AML-193 (cell line): ENCODE measurements at regions not wholly inside any gene's neighbourhood (a gene's known extent, or its start where the extent isn't known, plus 50 kb on each side); places are given as distances from the start of the nearest gene placed in this dataset.
A peak's percentile ranks its signal among the peaks of the same experiment; 100 is the strongest.

Source experiments
- DNase-seq, 2 experiments: peaks; one replicate each; lab custom pipeline; 2025; lab: John Stamatoyannopoulos, UW

DNA sequence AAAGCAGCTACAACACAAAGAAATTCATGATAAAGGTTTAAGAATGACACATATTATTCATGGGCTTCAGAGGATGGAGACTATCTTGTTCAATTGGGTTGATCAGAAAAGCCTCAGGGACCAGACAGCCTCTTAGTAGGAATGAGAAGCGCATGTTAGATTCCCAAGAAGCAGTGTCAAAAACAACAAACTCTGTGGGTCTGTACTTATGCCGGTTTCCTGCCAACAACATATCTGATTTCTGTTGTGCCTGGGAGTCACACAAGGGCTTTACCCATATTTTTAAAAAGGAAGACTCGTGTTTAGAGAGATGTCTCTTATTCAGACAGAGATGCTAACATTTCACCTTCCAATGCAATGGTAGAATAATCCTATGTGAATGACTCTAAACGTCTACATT lies 2180.6 kb upstream of the CELF4 start:
- no peak for DNase-seq

DNA sequence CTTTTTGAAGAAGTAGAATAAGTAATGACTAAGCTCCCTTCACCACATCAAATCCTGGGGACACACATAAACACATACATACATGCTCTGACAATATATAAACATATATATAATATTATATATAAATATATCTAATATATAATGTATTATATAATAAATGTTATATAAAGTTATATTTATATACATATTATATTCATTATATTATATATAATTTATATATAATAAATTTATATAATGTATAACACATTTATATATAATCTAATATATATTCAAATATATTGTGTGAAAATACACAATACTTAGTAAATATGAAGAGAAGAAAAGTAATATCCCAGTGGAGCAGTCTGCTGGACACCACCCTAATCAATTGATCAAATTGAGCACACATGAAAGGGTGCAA lies 2177.9 kb upstream of the CELF4 start:
- DNase-seq, result no peak

DNA sequence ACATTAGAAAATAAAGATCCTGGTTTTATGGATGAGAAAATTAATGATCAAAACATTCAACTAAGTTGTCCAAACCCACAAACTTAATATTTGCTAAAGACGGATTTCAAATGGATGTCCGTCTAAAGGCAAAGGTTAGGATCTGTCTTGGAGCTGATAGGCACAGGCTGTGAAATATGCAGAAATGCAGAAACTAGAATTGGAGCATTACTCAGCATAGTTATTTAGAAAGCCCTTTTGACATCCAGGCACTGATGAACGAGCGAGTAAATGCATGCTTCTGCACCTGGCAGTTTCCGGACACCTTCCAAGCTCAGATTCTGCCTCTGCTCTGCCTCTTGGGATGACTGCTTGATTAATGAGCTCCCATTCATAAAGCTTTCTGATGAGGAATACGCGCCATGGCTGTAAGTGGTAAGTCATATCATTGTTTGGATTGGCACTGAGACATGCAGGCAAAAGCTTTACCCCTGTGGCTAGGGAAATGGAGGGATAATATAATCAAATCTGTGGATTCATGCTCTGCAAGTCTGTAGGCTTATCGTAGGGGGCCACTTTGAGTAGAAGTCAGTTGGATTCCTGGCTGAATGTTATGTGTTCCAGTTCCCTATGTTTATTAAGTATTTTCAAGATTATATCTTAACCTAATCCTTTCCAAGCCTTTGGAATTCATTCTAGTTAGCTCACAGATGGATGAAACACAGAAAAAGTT lies 2176.3 kb upstream of the CELF4 start:
- DNase-seq, result no peak

DNA sequence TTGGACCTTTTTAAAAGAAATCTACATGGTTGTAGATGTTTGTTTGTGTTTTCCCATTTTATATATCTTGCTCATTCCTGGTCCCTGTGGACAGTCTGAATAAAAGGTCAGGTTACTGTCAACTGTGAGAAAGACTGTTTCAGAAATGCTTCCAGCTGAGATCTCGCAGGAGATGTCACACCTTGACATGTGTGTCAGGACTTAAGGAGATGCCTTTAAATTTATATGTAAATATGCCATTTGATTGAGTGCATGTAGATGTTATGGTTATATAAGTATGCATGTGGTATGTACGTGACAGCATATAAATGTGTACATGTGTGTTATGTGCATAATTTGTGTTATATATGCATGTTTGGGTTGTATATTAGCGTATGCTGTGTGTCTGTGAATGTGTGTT lies 2172.3 kb upstream of the CELF4 start:
- DNase-seq, result no peak

DNA sequence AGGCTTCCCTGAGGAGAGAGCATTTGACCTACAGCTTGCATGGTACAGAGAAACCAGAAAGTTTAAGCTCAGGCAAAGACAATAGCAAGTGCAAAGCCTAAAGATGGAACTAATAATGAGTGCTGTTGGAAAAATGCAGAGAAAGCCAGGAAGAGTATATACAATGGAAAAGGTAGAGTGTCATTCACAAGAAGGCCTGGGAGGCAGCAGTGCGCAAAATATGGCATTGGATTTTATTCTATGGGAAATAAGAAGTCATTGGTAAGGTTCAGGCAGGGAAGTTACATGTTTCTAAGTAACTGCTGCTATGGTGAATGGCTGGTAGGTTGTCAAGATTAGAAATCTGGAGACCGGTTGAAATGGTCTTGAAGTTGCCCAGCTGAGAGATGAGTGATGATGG lies 2167.3 kb upstream of the CELF4 start:
- no peak for DNase-seq

DNA sequence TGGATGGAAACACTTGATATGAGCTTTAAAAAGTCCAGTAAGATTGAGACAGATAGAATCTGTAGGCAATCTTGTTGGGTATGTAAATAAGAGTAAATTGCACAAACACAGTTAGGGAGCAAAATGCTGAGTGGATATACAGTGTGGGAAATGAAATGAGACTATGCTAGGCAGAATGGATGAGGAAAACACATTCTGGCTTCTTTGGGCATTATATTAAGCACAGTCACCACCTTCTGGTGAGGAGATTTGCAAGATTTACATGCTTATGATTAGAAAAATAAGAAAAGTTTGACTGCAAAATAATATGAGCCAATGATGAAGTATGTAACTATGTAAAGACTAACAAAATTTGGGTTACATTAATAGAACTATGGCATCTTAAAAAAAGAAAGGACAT lies 2165.0 kb upstream of the CELF4 start:
- no peak for DNase-seq

DNA sequence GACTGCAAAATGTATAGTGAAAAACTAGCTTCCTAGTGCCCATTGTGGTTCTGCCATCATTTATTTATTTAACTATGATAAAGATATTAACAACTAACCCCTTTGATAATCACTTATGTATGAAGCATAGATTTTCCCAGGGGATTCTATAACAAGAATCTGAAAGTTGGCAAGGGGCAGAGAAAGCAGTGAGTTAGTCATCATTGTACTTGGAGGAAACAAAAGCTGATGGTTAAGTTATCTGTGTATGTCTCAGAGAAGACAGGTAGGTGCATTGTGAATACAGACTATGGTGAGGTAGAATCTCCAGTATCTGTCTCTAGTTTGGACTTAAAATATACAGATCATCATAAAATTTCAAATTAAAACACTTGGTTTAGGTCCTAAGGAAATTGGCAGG lies 2159.1 kb upstream of the CELF4 start:
- DNase-seq, result no peak

DNA sequence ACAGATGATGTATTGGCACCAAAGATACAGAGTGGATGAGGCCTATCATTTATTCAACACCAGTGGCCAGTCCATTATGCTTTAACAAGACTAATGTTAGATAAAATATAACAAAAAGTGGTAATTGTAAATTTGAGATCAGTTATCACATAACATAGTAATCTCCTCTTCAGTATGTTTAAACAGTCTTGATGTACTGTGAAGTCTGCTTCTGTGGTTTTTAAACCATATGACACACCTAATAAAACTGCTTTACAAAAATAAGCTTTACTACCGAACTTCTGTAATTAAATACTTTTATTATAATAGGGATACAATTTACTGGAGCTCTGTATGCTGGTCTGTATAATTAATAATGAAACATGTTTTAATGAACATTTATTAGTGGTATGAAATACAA lies 2156.1 kb upstream of the CELF4 start:
- DNase-seq, result no peak

DNA sequence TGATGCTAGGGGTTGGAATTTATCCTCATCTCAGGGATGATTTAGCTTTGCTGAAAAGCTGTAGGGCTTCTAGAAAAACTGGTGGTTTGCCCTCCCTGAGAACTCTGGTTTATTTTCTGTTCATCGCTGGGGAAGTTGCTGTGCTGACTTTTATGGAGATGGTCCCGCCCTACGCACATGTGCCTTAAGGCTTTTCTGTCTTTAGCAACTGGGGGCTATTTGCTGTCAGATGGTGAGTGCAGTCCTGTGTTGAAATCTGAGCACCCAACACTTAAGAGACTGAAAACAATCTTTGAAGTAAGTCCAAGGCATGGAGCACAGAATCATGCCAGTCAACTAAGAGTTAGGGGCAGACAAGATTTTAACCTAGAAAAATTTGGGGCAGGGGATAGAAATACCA lies 2148.4 kb upstream of the CELF4 start:
- no peak for DNase-seq

DNA sequence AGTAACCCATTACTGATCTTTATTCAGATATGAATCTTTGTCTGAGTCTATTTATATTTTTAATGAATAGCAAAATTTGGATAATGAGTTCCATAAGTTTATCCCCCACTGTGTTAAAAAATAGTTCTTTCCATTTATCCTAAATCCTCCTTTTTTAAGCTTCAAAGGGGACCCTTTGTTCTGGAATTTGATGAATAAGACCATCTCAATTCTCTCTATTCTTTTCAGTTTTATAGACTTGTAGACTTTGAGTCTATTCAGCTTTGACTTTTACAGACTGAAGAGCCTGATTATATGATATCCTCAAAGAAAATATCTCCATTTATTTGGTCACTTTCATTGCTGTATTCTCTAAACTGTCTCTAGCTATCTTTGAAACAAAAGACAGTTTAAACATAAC lies 2146.1 kb upstream of the CELF4 start:
- no peak for DNase-seq

DNA sequence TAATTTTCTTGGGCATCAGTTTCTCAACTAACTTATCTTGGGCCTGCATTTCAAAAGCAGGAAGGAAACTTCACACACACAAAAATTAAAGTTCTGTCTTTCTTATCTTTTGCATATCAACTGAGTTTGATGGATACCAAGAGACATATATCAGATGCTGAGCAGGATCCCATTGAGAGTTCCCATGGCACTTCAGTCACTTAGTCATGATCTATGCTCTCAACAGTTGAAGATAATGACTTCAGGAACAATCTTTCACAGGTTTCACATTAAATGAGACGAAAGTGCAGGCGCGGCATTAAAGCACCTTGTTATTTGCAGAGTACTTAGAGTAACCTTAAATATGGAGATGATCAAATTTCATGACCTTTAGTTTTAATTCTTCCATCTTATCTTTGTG lies 2139.8 kb upstream of the CELF4 start:
- DNase-seq, result no peak

DNA sequence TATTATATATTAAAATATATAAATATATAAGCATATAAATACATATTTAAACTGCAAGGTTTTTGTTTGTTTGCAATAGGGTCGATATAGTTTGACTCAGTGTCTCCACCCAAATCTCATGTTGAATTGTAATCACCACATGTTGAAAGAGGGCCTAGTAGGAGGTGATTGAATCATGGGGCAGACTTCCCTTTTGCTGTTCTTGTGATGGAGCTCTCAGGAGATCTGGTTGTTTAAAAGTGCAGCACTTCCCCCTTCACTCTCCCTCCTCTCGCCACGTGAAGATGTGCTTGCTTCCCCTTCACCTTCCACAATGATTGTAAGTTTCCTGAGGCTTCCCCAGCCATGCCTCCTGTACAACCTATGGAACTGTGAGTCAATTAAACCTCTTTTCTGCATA lies 2137.3 kb upstream of the CELF4 start:
- DNase-seq, result no peak

DNA sequence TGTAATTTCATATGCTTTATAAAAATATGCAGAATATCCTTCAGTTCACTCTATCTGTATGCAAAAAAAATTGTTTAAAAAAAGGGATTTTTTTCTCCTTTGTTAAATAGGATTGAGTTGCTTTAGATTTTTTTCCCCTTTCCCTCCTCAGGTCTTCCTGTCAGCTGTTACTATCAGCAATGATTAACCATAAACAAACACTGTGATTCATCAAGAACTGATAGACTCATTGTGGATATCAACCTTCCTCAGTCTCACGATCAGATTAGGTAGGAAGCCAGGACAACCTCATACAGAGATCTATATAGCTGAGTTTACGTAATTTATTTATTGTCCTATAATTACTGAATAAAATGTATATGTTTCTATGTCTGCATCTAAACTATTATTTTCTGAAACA lies 2136.2 kb upstream of the CELF4 start:
- no peak for DNase-seq

DNA sequence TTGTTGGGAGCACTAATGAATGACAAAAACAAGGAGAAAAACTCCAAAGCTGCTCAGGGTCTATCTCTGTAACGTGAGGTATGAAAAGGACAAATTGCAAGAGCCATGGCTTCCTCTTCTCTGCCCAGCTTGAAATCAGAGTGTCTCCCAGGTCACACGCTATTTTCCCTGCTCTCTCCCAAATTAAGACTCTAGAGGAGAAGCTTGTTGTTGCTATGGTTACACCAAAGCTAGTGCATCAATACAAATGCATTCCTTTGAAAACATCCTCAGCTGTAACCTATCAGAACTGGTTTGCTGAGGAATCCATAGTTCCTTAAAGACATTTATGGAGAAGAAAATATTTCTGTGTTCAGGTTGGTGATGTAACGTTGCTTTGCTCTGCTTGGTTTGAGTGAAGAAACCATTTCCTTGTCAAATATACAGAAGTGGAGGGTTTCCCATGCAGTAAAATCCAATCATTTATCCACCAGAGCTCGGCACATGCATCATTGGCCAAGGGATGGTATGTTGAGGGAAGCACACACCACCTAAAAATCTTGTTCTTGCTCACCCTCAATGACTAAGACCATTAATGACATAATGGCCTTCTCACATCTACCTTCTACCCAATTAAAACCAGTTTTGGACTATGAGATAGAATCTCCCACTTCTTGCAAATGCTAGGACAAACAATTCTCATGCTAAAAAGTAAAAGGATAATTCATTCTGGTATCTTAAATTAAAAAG lies 2135.6 kb upstream of the CELF4 start:
- DNase-seq, result no peak

DNA sequence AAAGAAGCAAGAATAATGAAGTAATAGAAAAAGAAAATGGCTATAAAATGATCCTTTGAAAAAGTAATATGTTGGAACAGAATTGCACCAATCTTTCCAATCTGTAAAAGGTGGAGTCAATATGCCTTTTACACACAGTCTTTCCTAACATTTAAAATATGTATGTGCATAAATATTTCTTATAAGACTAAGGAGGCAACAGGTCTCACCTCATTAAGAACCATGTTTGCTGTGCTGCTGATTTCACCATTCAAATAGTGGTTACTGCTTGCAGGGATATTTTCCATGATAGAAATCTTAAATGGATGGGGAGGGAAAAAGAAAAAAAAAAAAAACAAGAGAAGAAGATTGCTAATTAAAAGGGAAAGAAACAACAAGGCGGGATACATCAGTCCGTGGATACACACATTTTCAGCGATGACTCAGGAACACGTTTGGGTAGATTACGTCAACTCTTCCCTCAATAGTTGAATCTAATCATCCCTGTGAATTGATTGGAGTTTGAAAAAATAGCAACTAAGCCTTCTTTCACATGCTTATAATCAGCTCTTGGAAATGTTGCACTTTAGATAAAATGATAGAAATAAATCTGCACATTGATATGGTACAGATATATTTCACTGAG lies 2133.9 kb upstream of the CELF4 start:
- no peak for DNase-seq

DNA sequence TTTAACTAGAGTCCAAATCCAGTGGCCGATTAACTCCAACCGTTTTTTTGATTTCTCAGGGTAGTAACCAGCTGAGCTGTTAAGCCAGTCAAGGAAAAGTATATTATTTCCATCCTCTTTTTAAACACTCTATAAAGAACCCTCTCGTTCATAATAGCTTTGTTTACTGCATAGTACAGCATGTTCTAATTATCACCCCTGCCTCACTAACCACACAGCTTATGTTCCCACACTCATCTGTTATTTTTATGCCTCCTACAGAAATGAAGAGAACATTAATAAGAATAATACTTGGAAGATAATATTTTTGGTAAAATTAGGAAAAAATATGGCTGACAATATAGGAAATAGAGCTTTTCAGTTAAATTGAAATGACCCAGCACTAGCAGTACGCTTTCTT lies 2132.8 kb upstream of the CELF4 start:
- DNase-seq, result no peak

DNA sequence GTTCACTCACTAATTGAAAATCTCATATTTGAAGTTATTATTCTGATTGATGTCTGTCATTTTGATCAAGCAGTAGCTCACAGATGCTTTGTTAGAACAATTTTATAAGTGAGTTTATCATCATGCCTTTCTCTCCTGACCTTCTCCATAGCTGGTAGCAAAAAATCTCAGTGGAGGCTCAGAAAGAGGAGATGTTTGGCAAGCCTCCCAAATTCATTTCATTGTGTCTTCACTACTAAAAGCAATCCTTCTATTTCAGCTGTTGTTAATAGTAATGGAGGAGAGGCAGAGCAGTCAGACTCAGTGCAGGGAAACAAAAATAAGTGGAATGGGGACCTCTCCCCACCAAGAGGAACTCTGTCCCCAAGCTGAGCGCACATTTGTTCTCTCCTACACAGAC lies 2127.8 kb upstream of the CELF4 start:
- no peak for DNase-seq

DNA sequence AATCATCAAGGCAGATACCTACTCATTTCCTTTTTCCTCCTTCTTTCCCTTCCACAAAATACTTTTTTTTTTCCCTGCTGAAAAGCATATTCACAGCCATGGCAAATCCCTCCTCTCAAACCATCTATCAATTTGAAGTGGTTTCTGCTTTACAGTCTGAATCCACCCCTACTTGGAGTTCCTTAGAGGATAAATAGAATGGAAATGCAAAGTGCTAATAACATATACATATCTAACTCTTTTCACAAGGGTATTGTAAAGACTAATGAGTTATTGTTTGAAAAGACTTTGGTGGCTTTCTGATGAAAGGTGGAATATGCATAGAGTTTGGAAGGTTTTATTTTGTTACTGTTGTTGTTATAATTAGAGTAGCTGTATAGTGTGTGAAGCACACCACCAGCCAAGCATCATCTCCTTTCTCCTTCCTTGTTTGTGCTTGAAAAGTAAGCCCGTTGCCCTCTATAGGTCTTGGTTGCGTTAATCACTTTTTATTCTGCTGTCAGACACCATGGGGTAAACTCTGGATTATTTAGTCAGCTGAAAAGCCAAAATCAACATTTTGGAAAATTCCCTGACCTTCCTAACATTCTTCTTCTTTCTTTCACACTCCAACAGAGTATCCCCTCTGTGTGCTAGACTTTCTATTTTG lies 2126.9 kb upstream of the CELF4 start:
- no peak for DNase-seq

DNA sequence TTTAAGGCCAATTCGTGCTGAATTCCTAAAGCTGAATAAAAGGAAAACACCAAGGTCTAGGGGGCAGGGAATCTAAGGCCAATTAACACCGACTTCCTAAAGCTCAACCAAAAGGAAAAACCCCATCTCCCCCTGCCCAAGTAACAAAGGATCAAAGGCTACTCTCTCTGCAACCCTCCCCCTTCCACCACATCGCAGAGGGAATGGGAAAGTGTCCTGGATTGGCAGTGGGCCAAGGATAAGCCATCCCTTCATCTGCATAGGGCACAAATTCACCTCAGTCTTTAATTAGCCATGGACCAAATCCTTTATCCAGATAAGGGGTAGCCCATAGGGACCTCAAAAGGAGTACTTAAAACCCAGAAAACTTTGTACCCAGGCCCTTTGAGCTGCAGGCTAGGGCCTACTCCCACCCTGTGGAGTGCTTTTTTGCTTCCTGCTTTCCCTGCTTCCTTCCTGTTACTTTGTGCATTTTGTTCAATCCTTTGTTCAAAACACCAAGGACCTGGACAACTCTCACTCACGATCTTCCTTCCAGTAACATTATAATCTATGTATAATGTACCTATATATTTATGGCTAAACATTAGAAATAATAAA lies 2119.8 kb upstream of the CELF4 start:
- DNase-seq, result no peak

DNA sequence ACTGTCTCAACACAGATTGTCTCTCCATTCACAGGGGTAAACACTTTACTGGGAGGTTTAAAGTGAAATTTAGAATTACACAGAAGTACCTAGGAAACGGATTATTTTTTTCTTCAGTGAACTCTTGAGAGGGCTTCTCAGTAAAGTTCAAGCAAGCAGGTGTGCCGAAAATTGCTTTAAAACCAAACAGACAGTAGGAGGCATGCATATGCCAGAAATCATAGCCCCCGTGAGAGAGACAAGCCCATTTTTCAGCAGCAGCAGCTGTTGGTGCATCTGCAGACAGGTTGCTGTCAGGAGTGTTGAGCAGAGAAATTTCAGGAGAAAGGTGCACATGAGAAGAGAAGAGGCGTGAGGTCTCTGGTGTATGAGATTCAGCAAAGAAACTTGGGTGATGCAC lies 2115.5 kb upstream of the CELF4 start:
- no peak for DNase-seq

DNA sequence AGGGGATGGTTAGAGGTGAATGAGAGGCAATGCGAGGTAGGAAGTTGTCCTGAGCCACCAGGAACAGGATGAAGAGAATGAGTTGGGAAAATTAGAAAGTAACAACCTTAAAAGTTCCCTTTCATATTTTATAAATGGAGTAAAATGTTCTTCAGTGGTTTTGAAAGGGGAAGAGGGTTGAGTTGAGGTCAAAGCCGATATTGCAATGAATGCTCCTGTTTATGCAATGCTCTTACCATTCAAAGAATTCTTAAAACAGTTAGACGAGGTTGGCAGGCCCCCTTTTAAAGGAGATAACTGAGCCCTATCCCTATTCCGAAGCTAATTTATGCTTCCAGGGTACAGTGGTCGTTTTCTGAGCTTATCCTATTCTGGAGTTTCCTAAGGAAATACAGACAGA lies 2110.3 kb upstream of the CELF4 start:
- DNase-seq, result peak in 1 of 2 experiments; percentile 8

DNA sequence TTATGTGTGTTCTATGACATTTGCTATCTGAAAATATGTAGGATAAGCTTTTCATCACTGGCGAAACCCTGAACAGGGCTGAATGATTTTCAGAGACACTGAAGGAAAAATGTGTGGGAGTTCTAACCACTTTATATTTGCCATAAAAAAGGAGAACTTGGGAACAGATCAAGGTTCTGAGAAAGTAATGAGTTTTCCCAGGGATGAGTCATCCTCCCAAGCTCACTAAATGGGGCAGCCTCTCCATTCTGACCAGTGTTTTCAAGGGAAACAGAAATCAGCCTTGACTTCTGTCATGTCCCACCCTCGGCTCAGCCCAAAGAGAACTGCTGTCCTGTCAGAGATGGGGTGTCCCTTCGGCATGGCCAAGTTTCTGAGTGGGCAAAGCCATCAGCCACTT lies 2109.8 kb upstream of the CELF4 start:
- DNase-seq, result no peak

DNA sequence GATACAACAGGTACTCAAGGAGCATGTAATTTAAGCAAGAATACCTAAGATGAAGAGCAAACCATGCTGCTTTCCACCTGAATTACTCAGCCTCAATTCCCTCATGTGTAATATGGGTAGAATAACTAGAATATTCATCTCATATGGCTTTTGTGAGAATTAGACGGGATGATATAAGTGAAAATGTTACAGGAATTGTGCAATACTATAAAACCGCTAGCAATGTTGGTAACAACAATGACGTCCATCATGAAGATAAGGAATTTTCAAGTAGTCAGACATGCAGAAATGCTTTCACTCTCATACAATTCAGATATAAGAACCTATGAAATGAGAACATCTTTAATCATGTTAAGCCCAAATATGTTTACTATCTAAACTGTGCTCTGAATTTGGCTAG lies 2106.6 kb upstream of the CELF4 start:
- no peak for DNase-seq
